HG02571 (cell line): ENCODE measurements at regions not wholly inside any gene's neighbourhood (a gene's known extent, or its start where the extent isn't known, plus 50 kb on each side); places are given as distances from the start of the nearest gene placed in this dataset.
"Not testable (repeated sequence)": the region's sequence is repeated elsewhere in the genome, so short reads cannot be mapped to it uniquely, and the experiment has no call there.

Source experiments
- ATAC-seq: cut with Tn5 transposase; IDR thresholded peaks from one replicate; pipeline ENCODE4 v1.9.1; 2021; ENCODE audit warnings: mild to moderate bottlenecking, moderate library complexity; ENCODE audit not compliant: unreplicated experiment

- no peak for ATAC-seq
Measured at GRCh38 chr4:33996075-33996718, 2248.1 kb downstream of the ARAP2 start.

GRCh38 chr4:33998291-33998690 lies 2246.0 kb downstream of the ARAP2 start:
- no peak for ATAC-seq

- ATAC-seq = no peak
Measured at GRCh38 chr4:34000356-34000755, 2244.0 kb downstream of the ARAP2 start.

GRCh38 chr4:34006540-34006939 lies 2237.8 kb downstream of the ARAP2 start:
- ATAC-seq = not testable (repeated sequence)

- ATAC-seq = no peak
Measured at GRCh38 chr4:34009951-34010350, 2234.4 kb downstream of the ARAP2 start.

- ATAC-seq = no peak
Measured at GRCh38 chr4:34010751-34011519, 2233.4 kb downstream of the ARAP2 start.

- no peak for ATAC-seq
Measured at GRCh38 chr4:34035225-34035624, 2209.1 kb downstream of the ARAP2 start.

GRCh38 chr4:34037280-34037679 lies 2207.0 kb downstream of the ARAP2 start:
- no peak for ATAC-seq

- ATAC-seq = no peak
Measured at GRCh38 chr4:34039766-34040165, 2204.5 kb downstream of the ARAP2 start.

- ATAC-seq = no peak
Measured at GRCh38 chr4:34043131-34043530, 2201.2 kb downstream of the ARAP2 start.

GRCh38 chr4:34046580-34046979 lies 2197.7 kb downstream of the ARAP2 start:
- ATAC-seq = no peak

GRCh38 chr4:34047363-34047762 lies 2197.0 kb downstream of the ARAP2 start:
- ATAC-seq = no peak

GRCh38 chr4:34066126-34066525 lies 2178.2 kb downstream of the ARAP2 start:
- ATAC-seq = no peak

- no peak for ATAC-seq
Measured at GRCh38 chr4:34091451-34091850, 2152.9 kb downstream of the ARAP2 start.

- ATAC-seq = no peak
Measured at GRCh38 chr4:34094114-34094513, 2150.2 kb downstream of the ARAP2 start.

- no peak for ATAC-seq
Measured at GRCh38 chr4:34105311-34105710, 2139.0 kb downstream of the ARAP2 start.

GRCh38 chr4:34108391-34108790 lies 2135.9 kb downstream of the ARAP2 start:
- ATAC-seq = no peak

GRCh38 chr4:34112573-34112972 lies 2131.7 kb downstream of the ARAP2 start:
- ATAC-seq = no peak

GRCh38 chr4:34138385-34138784 lies 2105.9 kb downstream of the ARAP2 start:
- ATAC-seq = no peak

GRCh38 chr4:34139346-34139745 lies 2105.0 kb downstream of the ARAP2 start:
- no peak for ATAC-seq

GRCh38 chr4:34148322-34148908 lies 2095.9 kb downstream of the ARAP2 start:
- no peak for ATAC-seq

- ATAC-seq = no peak
Measured at GRCh38 chr4:34157547-34157946, 2086.8 kb downstream of the ARAP2 start.
